NCI-H345 treated with DMSO at 0.1 percent for 48 hours (cell line): ENCODE measurements at regions not wholly inside any gene's neighbourhood (a gene's known extent, or its start where the extent isn't known, plus 50 kb on each side); places are given as distances from the start of the nearest gene placed in this dataset.

Source experiments
- DNase-seq: peaks from one replicate; lab custom pipeline; 2025; ENCODE audit not compliant: unreplicated experiment; lab: John Stamatoyannopoulos, UW

DNA sequence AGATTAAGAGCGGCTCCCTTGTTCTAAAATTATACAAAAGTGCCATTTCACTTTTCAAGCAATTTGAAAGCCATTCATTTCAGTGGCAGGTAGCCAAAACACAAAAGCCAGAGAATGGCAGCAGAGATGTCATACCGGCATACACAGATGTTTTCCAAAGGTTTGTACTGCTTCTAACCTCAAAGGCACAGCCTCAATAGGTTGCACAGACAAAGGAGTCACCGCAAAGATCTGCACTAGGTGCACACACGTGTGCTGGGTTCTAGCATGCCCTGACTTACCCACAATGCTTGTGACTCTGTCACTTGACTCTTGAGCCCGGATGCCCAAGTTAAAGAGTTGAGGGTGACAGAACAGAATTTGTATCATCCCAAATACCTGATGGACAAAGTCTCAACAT is 448.9 kb upstream of the ADGRL2 start:
- no peak for DNase-seq

- DNase-seq = no peak
Observed at GRCh38 chr1:81349194-81349965, 451.4 kb upstream of the ADGRL2 start.

- DNase-seq = no peak
Observed at GRCh38 chr1:81345110-81345509, 455.6 kb upstream of the ADGRL2 start.

DNA sequence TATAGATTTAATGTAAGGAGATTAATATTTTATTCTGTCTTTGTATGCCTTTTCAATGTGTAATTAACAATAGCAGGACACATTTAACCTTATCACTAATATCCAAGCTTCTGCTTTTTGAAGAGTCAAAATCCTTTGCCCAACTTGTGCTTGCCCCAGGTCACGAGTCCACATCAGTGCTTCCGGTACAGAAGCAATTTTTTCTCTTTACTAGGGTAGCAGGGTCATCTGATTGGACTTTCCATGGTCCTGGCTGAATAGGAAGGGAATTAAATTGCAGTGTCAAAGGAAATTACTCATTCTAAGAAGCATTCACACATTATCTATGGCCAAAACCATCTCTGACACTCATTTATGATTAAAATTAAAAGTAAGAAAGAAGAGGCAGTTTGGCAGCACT is 460.5 kb upstream of the ADGRL2 start:
- DNase-seq = no peak

DNA sequence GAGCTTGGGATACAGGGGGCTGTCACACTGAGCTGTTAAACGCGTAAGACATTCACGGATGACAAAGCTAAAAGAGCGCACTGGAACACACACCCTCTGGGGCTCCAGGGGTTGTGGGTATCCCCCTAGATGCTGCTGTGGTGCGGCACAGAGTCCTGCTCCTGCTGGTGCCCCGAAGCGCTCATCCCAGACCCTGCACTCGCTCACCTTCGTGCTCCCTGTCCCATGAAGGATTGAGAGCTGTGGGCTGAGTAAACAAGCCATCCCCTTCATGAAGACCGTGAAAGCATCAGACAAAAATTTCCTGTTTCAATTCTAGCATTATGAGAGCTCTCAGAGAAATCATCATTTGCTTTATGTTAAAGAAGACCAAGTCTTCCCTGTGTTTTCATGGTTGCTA is 463.5 kb upstream of the ADGRL2 start:
- DNase-seq = no peak

GRCh38 chr1:81335876-81336275 is 464.9 kb upstream of the ADGRL2 start:
- no peak for DNase-seq

DNA sequence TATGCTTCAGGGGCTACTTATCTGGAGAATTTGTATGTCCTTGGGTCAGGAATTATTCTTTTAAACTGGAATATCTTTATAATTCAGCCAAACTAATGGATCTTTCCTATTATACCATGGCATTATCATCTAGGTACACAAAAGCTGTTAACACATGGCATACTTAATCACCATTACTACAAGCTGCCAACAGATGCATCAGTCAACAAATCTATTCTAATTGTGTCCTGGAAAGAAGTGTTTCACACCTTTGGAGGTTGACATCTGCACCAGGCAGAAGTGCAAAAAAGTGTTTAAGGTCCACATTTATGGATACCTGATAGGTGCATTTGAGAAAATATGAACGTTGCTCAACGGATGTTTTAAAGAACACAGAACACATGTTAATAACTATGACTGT is 470.2 kb upstream of the ADGRL2 start:
- no peak for DNase-seq

GRCh38 chr1:81330111-81330510 is 470.6 kb upstream of the ADGRL2 start:
- DNase-seq = no peak

GRCh38 chr1:81329041-81329440 is 471.7 kb upstream of the ADGRL2 start:
- no peak for DNase-seq

DNA sequence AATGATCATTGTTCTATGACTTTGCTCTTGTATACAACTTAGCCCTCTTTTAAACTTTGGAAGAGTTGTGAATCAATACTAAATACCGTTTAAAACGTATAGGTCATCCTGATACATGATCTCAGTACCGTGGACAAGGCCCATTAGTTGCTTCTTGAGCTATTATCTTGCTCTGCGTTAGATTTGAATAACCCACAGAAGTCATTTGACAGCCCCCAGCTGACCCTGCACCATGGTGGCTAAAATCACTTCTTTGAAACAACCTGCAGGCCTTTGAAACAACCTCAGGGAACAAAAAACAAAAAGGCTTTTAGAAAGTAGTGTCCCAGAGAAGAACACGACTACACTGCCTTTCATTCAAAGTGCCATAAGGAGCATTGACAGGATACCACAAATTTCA is 473.0 kb upstream of the ADGRL2 start:
- no peak for DNase-seq

DNA sequence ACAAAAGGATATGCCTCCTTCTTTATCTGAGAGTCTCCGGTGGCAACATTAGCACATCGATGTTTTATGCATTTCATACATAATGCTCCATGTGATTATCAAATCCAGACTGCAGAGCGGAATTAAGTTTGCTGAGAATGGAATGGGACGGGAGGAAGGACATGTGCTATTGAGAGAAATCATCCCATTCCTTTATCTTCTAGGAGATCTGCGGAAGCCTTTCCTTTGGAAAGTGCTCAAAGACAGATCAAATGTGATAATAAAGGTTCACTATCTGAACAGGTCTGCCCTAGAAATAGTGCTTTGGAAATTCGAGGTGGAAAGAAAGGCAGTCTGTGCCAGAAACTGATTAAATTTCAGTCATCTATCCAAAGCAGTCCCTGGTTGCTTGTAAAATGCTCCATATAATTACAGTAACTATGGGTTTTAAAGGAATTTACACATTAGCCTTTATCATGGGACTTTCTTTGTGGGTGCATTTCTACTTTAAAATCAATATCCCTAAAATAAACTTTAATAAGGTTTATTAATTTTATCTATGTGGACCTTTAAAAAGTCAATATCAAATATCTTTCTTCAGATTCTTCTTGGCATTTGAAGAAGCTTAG is 473.5 kb upstream of the ADGRL2 start:
- DNase-seq = no peak

DNA sequence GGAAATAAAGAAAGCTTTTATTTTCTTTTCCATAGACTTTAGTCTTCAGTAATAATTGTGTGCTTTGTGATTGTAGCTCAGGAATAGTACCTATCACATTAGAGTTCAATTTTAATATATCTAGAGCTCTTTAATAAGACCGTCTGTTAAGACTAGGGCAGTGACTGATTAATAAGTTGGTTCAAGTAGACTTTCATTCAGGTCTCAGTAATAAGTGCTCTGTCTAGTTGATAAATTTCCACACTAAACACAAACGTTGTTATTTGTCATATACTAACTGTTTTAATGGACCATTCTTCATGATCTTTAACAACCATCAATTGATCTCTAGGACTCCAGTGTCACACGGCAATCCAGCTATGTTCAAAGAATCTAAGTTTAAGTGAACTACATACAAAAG is 474.5 kb upstream of the ADGRL2 start:
- DNase-seq = no peak

DNA sequence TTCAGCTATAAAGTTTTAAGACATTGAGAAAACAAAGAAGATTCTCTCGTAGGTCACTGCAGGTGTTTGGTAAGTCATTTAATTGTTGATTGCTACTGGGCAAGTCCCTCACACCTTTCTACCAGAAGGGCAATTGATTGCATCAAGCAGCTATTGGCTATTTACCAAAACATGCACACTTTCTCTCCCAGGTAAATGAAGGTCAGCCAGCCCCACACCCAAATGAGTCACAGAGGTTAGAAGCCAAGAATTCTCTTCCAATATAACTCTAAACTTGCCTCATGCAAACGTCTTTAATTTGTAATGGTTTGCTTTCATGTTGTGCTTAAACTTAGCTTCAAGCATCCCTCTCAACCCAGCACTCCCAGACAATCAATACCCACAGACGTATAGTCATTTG is 475.3 kb upstream of the ADGRL2 start:
- no peak for DNase-seq

DNA sequence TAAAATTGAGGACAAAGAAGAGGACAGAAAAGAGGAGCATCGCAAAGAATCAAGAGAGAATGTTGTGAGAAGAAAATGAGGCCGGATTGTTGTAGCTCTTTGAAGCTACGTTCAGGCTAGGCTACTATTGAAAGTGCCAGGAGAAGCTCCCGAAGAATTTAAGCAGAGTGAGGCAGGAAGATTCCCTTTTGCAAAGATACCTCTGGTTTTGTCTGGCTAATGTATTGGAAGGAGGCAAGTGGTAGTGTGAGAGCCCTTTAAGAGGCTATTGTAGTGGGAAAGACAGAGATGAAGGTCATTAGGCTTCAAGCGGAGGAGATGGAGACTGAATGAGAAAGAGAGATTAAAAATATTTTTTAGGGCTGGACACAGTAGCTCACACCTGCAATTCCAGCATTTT is 476.9 kb upstream of the ADGRL2 start:
- DNase-seq = no peak

DNA sequence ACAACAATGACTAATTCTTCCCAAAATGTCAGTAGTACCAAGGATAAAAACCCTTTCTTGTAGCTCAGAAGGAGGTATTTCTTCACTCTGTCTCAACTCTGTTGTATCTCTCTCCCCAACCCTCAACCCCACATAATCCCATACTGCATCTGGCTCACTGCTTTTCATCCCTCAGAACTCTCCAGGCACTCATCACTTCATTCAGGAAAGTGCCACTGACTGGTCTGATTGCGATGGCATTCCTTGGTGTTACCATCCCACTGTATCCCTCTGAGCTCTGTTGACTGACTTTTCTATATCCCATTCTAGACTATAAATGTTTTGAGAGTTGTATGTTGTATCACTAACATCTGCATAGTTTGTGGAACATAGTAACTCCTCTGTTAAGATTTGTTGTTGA is 483.5 kb upstream of the ADGRL2 start:
- no peak for DNase-seq

GRCh38 chr1:81314513-81315233 is 486.1 kb upstream of the ADGRL2 start:
- DNase-seq = no peak

DNA sequence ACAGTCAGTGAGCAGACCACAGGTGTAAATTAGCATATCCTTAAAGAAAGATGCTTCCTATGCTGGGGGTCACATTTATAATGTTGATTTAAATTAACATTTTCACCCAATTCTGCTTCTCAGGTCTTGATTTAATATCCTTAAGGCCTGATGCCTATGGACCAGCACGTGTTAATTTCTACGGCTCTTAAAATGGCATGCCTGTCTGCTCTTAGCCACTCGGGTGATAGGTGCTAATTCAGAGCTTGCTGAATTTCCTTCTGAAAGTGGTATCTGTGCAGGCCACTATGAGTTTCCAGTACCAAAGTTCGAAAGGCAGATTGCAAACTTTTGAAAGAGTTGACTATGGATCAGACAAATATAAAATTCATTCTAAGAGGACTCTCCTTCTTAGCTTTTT is 487.4 kb upstream of the ADGRL2 start:
- no peak for DNase-seq

GRCh38 chr1:81312272-81312754 is 488.4 kb upstream of the ADGRL2 start:
- DNase-seq = no peak

DNA sequence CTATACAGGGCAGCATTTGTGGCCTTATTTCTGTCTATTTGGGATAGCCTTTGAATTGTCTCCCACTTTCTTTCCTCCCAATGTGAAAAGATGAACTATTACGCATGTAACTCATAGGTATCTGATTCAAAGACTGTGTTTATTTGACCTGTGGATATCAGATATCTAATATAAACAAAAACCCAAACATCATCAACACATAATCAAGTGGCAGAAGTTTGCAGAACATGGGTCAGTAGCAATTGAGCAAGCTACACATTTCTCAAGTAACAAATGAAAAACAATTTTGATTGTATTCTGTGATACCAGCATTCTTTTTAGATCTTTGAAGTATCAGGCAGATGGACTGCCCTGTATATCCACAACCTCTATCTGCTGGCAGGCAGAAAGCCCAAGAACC is 490.5 kb upstream of the ADGRL2 start:
- DNase-seq = no peak

DNA sequence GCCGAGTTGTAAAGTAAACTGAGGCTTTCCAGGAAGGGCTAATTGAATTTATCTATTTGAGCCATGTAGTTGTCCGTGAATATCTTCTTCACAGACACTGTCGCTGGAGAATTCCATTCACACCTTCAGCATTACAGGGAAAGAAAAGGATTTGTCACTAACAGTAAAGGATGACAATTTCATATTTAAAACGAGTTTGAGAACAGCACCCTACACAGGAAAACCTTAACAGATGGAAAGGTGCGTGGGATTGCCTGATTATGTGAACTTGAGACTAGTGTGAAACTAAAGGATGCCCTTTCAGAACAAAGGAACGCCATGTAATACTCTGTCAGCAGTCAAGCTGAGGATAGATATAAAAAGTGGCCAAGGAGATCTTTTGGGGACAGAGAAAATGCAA is 492.5 kb upstream of the ADGRL2 start:
- no peak for DNase-seq

- no peak for DNase-seq
Observed at GRCh38 chr1:81307786-81308185, 492.9 kb upstream of the ADGRL2 start.

- DNase-seq = peak; percentile 46
Observed at GRCh38 chr1:81305997-81306452, 494.7 kb upstream of the ADGRL2 start.
